Adipocyte (in vitro differentiated cells): ENCODE measurements at regions not wholly inside any gene's neighbourhood (a gene's known extent, or its start where the extent isn't known, plus 50 kb on each side); places are given as distances from the start of the nearest gene placed in this dataset.
"Not testable (repeated sequence)": the region's sequence is repeated elsewhere in the genome, so short reads cannot be mapped to it uniquely, and the experiment has no call there.

Source experiments
- DNase-seq: peaks from one replicate; pipeline ENCODE4 v3.0.0-alpha.2; 2015; ENCODE audit warnings: low read depth
- H3K27me3 ChIP-seq: replicated peaks from 2 replicates; pipeline ENCODE4 v1.7.0; 2013; ENCODE audit warnings: mild to moderate bottlenecking, low read length, moderate library complexity; ENCODE audit not compliant: control insufficient read depth, insufficient read depth
- H3K36me3 ChIP-seq: 2 replicates; pipeline ENCODE4 v1.7.0; 2013; ENCODE audit warnings: low read length, mild to moderate bottlenecking, moderate library complexity; ENCODE audit not compliant: control insufficient read depth, insufficient read depth, severe bottlenecking
- H3K4me1 ChIP-seq: 2 replicates; pipeline ENCODE4 v1.7.0; 2013; ENCODE audit warnings: mild to moderate bottlenecking, low read length, moderate library complexity; ENCODE audit not compliant: control insufficient read depth, insufficient read depth
- H3K4me3 ChIP-seq: 2 replicates; pipeline ENCODE4 v1.7.0; 2013; ENCODE audit warnings: mild to moderate bottlenecking, low read length, moderate library complexity
- H3K9ac ChIP-seq: 2 replicates; pipeline ENCODE4 v1.7.0; 2013; ENCODE audit warnings: mild to moderate bottlenecking, low read length, moderate library complexity
- H3K9me3 ChIP-seq: 2 replicates; pipeline ENCODE4 v1.7.0; 2013; ENCODE audit warnings: mild to moderate bottlenecking, low read length, moderate library complexity; ENCODE audit not compliant: control insufficient read depth

DNA sequence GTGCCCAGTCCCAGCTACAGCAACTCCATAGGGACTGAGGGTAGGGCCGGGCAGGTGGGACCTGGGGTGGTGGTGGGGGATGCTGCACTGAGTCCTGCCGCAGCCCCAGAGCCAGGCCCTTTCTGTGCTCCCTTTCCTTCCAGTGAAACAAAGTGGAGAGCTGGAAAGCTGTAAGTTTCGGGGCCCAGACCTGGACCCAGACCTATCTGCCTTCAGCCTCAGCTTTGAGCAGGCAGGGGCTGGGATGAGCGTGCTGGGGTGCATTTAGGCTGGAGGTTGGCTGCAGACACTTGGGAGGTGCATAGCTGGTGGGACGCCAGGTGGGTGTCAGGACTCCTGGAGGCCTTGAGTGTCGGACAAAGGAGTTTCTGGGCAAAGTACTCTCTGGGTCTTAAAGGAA, 92.7 kb upstream of the C1orf174 start:
- no peaks in the 10 kb centered on the region for H3K36me3 ChIP-seq
- no peaks in the 10 kb centered on the region for H3K4me1 ChIP-seq
- DNase-seq: no peak
- peaks cover 9% of the 10 kb centered on the region for H3K9me3 ChIP-seq
- no peaks in the 10 kb centered on the region for H3K27me3 ChIP-seq
- no peak overlapping the region for H3K9ac ChIP-seq
- H3K4me3 ChIP-seq: no peak overlapping the region

DNA sequence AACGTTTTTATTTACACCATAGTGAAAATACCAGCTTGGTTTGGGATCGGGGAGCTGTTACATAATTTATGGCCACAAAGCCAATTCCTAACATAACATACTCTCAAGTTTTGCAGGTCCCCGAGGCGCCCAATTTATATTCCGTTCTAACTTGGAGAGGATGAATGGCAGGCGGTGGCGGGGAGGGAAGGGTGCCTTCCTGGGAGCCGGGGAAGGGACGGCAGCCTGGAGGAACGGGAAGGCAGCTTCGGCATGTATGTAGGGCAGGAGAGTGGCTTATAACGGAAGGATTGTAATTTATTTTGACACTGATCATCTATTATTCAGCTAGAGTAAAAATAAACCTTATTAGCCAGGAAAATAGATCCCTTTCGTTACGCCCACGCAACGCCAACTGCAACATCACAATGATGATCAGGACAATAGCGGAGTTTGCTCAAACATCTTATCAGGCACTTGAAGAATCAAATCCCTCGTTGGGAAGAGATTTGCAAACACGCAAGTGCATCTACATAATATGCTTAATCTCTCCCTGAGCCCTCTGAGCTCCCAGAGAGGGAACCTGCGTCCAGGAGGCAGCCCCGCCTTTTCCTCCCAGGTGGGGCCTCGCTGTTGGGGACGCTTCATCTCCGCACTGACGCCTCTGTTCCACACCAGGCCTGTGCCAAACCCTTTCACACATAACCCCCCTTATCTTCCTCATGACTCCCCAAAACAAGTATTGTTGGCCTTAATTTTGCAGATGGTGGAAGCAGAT, 93.7 kb upstream of the C1orf174 start:
- no peaks in the 10 kb centered on the region for H3K4me1 ChIP-seq
- no peak overlapping the region for H3K4me3 ChIP-seq
- H3K9ac ChIP-seq: no peak overlapping the region
- H3K9me3 ChIP-seq: peaks cover 9% of the 10 kb centered on the region
- DNase-seq: no peak
- no peaks in the 10 kb centered on the region for H3K27me3 ChIP-seq
- H3K36me3 ChIP-seq: no peaks in the 10 kb centered on the region

DNA sequence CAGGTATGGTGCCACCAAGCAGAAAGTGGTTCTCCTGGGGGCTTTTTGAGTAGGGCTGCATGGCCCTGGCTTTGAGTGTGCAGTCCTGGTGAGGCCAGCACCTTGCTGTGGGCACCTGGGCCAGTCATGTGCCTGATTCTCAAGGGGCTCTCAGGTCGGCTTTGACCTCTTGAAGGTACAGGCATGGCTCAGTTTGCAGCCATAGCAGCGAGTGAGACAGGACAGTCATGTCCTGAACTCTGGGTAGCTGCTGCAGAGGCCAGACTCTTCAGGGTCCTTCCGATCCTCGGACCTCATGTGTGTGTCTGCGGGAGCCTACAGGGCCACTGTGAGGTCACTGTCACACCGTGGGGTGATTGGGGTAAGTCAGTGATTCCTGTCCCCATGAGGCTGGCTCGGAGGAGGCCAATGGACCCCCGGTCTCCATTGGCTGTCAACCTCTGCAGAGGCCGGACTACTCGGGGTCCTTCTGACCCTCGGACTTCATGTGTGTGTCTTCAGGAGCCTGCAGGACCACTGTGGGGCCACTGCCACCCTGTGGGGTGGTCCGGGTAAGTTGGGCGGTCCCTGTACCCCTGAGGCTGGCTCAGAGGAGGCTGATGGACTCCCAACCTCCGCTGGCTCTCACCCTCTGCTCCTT, 95.2 kb upstream of the C1orf174 start:
- Histone ChIP-seq H3K4me1 (no peaks in the 10 kb centered on the region), H3K27me3 (no peaks in the 10 kb centered on the region), H3K9ac (no peak overlapping the region), H3K36me3 (no peaks in the 10 kb centered on the region), H3K9me3 (peaks cover 9% of the 10 kb centered on the region), H3K4me3 (no peak overlapping the region)
- no peak for DNase-seq

DNA sequence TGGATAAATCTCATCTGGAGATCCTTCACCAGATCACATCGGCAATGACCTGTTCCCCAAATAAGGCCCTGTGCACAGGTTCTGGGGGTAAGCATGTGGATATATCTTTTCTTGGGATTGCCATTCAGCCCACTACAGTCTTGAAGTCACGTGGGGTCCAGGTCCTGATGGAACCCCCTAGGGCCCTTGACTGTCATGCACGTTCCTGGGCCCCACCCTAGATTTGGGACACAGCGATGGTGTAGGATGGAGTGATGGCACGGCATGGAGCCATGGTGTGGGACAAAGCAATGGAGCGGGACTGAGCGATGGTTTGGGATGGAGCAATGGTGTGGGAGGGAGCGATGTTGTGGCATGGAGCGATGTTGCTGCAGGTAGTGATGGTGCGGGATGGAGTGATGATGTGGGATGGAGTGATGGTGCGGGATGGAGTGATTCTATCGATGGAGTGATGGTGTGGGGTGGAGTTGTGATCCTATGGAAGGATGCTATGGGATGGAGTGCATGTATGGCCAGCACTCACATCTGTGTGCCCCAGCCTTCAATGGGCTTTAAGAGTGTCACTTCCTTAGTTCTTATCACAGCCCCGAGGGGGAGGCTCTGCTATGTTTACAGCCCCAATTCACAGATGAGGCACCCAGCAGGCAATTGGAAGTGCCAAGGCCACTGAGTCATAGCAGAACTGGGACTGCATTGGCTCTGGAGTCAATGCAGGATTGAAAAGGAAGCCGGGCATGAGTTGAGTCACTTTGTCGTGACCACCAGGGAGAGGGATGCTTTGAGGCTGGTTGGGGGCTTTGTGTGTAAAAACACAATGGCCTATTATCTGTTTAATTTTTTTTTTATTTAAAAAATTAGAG, 97.0 kb upstream of the C1orf174 start:
- Histone ChIP-seq H3K36me3 (no peaks in the 10 kb centered on the region), H3K4me3 (no peak overlapping the region), H3K27me3 (no peaks in the 10 kb centered on the region), H3K4me1 (no peaks in the 10 kb centered on the region), H3K9ac (no peak overlapping the region), H3K9me3 (no peaks in the 10 kb centered on the region)
- DNase-seq: no peak

DNA sequence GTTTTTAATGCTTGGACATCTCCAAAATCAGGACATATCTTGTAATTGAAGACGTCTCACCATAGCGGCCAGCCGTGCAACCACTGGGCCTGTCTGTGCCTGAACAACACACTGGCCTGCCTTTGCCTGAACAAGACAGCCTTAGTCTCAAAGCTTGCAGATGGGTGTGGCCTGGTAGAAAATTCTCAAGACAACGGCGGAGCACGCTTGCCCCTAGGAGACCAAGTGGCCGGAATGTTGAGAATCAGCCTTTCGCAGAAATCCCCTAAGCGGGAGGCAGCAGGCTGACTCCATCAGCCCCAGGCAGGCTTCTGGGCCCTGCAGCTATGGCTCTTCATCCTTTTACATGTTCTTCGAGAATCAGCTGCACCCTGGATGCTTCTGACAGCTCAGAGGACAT, 98.0 kb upstream of the C1orf174 start:
- Histone ChIP-seq H3K4me1 (no peaks in the 10 kb centered on the region), H3K9me3 (no peaks in the 10 kb centered on the region), H3K27me3 (no peaks in the 10 kb centered on the region), H3K4me3 (no peak overlapping the region), H3K9ac (no peak overlapping the region), H3K36me3 (no peaks in the 10 kb centered on the region)
- DNase-seq: no peak

DNA sequence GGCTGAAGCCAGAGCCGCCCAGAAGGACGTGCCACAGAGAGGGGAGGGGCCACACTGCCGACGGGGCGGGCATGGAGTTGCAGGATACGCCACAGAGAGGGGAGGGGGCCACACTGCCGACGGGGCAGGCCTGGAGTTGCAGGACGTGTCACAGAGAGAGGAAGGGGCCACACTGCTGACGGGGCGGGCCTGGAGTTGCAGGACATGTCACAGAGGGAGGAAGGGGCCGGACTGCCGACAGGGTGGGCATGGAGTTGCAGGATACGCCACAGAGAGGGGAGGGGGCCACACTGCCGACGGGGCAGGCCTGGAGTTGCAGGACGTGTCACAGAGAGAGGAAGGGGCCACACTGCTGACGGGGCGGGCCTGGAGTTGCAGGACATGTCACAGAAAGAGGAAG, 99.4 kb upstream of the C1orf174 start:
- not testable (repeated sequence) for H3K27me3 ChIP-seq, H3K9me3 ChIP-seq, H3K36me3 ChIP-seq, DNase-seq, H3K4me3 ChIP-seq, H3K4me1 ChIP-seq, H3K9ac ChIP-seq

DNA sequence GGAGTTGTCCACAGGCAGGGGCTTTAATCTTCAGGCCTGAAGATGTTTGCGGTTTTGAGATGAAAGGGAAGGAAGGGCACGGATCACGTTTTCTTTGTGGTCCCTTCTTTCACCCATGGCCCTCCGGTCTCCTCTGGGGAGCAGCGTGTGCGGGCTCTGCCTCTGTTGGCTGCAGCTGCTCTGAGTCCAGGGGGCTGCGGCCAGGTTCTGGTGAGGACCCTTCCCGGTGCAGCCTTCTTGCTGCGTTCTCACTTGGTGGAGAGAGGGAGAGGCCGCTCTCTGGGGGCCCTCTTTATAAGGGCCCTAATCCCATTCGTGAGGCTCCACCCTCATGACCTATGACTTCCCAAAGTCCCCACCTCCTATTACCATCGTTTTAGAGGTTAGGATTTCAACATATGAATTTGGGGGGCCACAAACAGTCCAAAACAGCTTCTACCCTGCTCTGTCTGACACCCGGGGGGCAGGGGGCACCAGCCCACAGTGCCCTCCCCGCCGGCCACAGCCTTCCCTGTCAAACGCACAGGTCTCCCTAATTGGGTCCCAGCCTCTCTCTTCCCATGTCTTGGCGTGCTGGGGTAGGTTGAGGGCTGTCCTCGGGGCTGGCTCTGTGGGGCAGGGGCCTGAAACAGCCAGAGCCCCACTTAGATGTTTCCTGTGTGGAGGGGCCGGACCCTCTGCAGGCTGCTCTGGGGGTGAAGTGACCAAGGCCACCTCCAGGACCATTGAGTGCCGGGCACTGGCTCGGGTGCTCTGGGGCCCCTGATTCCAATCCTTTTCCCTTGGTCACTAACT, 100.1 kb upstream of the C1orf174 start:
- H3K4me1 ChIP-seq: no peaks in the 10 kb centered on the region
- no peak for DNase-seq
- no peaks in the 10 kb centered on the region for H3K27me3 ChIP-seq

DNA sequence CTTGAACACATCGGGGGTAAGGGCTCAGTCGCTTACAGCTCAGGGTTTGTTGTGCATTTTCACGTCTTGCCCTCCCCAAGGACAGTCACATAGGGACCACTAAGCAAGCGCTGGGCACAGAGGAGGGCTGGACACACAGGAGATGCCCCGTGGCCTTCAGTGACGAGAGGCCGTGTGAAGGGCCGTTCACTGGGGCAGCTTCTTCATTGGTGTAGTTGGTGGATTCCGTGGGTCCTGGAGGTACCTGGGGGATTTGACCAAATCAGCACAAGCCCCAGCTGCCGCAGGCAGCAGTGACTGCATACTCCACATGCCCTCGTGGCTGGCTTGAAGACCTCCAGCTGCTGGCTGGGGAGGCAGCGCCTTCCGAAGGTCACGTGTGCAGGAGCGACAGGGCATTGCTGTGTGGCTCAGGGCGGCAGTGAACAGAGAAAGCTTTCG, 100.8 kb upstream of the C1orf174 start:
- Histone ChIP-seq H3K4me1 (no peaks in the 10 kb centered on the region), H3K36me3 (no peaks in the 10 kb centered on the region), H3K27me3 (no peaks in the 10 kb centered on the region), H3K4me3 (no peak overlapping the region), H3K9me3 (no peaks in the 10 kb centered on the region), H3K9ac (no peak overlapping the region)
- no peak for DNase-seq

More for the DNA sequence above, 100.1 kb upstream of the C1orf174 start:
- no peak overlapping the region for H3K9ac ChIP-seq
- H3K36me3 ChIP-seq: no peaks in the 10 kb centered on the region
- no peak overlapping the region for H3K4me3 ChIP-seq
- no peaks in the 10 kb centered on the region for H3K9me3 ChIP-seq

DNA sequence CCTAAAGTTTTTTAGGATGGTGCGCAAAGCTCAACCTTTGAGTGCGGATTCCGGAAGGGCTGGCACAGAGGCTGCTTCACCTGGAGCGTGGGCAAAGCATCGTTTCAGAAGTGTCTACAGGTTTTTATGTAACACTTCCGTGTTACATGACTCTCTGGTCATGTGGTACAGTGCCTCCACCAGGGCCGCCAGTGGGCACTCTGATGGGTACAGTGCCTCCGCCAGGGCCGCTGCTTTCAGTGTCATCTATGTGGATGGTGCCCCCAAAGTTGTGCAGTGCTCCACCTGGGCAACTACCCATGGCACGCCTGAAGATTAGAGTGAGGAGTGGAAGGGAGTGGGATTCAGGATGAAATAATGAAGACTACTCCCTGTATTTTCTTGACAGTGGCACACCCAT, 101.4 kb upstream of the C1orf174 start:
- Histone ChIP-seq H3K27me3 (no peaks in the 10 kb centered on the region), H3K9ac (no peak overlapping the region), H3K36me3 (no peaks in the 10 kb centered on the region), H3K9me3 (no peaks in the 10 kb centered on the region), H3K4me3 (no peak overlapping the region), H3K4me1 (no peaks in the 10 kb centered on the region)
- no peak for DNase-seq

DNA sequence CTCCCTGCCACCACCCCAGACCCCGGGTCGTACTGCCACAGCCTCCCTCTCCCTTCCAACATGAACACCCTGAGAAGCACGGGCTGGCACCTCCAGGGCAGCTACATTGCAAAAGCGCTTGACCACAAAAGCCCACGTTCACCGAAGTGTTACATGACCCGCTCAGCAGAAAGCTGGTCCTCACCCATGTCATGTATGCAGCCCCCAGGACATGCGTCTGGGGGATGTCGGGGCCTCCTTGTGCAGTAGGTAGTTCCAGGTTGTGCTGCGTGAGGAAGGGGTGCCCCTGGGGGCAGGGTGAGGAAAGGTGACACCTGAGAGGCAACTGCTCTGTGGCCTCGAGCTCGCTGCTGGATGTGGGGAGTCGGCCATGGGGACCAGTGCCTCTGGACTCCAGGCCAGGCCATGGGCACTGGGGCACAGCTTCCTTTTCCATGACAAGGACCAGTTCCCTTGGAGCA, 102.0 kb upstream of the C1orf174 start:
- no peak overlapping the region for H3K4me3 ChIP-seq
- no peaks in the 10 kb centered on the region for H3K27me3 ChIP-seq
- no peak for DNase-seq
- no peaks in the 10 kb centered on the region for H3K4me1 ChIP-seq
- no peak overlapping the region for H3K9ac ChIP-seq
- no peaks in the 10 kb centered on the region for H3K36me3 ChIP-seq
- no peaks in the 10 kb centered on the region for H3K9me3 ChIP-seq
